ENCODE measurements at regions not wholly inside any gene's neighbourhood (a gene's known extent, or its start where the extent isn't known, plus 50 kb on each side); places are given as distances from the start of the nearest gene placed in this dataset.

DNA sequence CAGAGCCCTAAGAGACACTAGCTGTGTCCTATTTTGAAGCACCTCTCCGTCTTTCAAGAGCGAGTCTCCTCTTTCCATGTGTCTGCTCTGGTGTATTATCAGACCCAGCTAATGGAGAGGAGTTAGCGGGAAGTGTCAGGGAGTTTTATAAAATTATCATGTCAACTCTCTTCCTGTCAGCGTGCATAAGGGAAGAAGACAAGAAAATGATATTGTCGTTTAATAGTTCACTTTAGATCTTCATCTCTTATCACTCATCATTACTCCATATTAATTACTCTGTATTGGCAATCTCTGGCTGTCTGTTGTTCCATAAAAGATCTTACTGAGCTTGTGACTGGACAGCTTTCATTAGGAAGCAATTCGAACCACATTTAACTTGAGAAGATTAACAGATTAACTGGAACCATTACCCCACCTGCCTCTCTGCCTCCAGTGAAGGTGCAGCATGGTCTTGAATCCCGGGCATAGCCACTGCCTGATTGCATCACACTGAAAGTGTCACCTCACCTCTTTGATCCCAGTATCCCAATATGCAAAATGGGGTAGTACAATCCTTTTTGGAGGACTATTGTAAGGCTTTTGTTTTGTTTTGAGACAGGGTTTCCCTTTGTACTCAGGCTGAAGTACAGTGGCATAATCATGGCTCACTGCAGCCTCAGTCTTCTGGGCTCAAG is 121.1 kb downstream of the TMEM114 start:
- Histone ChIP-seq H3K4me3 (ENCODE audit: low read depth, low read length) (no peak overlapping the region), H3K27me3 (replicated peaks) (no peaks in the 10 kb centered on the region), H3K36me3 (replicated peaks) (no peaks in the 10 kb centered on the region), H3K27ac (no peak overlapping the region)
- in situ Hi-C loops (cut with HindIII; ENCODE audit: low pct_ligation_motif_present, low sequenced_read_pairs), result no loop called here
- DNase-seq, result no peak
- TF ChIP-seq, protein P1, sequence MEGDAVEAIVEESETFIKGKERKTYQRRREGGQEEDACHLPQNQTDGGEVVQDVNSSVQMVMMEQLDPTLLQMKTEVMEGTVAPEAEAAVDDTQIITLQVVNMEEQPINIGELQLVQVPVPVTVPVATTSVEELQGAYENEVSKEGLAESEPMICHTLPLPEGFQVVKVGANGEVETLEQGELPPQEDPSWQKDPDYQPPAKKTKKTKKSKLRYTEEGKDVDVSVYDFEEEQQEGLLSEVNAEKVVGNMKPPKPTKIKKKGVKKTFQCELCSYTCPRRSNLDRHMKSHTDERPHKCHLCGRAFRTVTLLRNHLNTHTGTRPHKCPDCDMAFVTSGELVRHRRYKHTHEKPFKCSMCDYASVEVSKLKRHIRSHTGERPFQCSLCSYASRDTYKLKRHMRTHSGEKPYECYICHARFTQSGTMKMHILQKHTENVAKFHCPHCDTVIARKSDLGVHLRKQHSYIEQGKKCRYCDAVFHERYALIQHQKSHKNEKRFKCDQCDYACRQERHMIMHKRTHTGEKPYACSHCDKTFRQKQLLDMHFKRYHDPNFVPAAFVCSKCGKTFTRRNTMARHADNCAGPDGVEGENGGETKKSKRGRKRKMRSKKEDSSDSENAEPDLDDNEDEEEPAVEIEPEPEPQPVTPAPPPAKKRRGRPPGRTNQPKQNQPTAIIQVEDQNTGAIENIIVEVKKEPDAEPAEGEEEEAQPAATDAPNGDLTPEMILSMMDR (IDR thresholded peaks at IDR 0.05; ENCODE audit: low read depth, low read length, missing control alignments), result no peak

DNA sequence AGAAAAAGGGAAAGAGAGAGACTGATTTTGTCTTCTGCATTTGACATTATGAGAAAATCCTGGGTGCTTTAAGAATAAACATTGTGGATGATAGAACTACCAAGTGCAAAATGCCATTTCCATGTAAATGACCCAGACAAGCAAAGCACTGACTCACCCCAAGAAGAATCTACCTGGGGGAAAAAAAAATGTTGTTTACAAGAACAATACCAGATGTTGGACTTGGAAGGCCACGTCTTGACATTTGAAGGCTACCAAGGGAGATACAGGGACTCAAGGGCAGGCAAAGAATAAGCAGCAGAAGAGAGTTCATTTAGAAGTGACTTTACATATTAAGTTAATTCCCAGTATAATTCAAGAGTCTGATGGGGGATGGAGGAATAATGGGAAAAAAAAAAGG is 125.3 kb downstream of the TMEM114 start:
- no peak for DNase-seq
- no peak overlapping the region for H3K4me3 ChIP-seq (ENCODE audit: low read depth, low read length)
- in situ Hi-C loops (cut with HindIII; ENCODE audit: low pct_ligation_motif_present, low sequenced_read_pairs), result no loop called here
- TF ChIP-seq, protein P1 (IDR thresholded peaks at IDR 0.05; ENCODE audit: low read depth, low read length, missing control alignments), result no peak
- H3K27ac ChIP-seq, result no peak overlapping the region
- H3K27me3 ChIP-seq (replicated peaks), result no peaks in the 10 kb centered on the region
- no peaks in the 10 kb centered on the region for H3K36me3 ChIP-seq (replicated peaks)

DNA sequence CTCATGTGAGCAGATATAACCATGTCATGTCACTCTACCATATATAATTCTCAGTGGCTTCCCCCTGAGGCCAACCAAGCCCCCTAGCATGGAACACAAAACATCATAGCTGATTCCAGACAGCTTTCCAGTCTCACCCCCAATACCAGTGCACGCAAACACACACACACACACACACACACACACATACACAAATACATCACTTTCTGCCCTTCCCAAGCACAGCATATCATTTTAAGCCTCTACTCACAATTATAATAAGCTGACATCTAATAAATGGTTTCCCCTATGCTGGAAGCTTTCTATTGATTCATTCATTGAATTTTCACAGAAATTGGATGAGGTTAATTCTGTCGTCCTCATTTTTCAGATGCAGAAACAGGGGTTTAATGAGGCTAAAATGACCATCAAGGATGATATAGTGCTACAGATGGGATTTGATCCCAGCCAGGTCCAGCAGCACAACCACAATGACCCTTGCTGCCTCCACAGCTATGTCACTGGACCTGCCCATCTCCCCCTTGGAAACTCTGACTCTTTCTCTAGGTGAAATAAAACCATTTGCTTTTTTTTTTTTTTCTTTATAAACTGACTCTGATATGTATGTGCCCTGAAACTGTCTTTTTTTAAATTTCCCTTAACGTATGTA is 131.1 kb downstream of the TMEM114 start:
- Histone ChIP-seq H3K27me3 (replicated peaks) (no peaks in the 10 kb centered on the region), H3K27ac (no peak overlapping the region), H3K36me3 (replicated peaks) (no peaks in the 10 kb centered on the region)

DNA sequence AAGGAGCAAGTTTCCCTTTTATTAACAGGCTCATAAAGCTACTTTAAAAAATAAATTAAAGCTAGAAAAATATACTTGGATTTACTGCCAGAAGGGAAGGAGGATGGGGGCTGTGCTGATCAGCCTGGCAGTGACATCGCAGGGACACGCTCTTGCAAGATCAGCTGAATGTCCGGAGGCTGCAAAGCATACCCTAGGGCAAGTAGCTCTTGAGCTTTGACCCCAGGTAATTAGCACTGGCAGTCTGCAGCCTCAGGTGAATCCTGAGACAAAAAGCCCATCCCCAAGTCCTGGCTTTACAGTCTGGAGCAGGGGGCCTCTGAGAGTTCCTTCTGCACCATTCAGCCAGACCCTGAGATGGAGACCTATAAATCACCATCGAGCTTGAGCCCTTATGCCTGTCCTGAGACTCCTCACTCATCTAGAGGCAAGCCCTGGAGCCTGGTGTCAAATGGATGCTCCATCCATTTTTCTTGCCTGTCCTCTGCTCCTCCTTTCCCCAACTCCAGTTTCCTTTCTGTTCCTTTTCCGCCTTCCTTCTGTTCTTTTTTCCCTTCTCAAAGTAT is 131.7 kb downstream of the TMEM114 start:
- DNase-seq, result no peak
- TF ChIP-seq, protein P1 (IDR thresholded peaks at IDR 0.05; ENCODE audit: low read depth, low read length, missing control alignments), result no peak
- in situ Hi-C loops (cut with HindIII; ENCODE audit: low pct_ligation_motif_present, low sequenced_read_pairs), result no loop called here
- Histone ChIP-seq H3K27me3 (replicated peaks) (no peaks in the 10 kb centered on the region), H3K27ac (no peak overlapping the region), H3K4me3 (ENCODE audit: low read depth, low read length) (no peak overlapping the region), H3K36me3 (replicated peaks) (no peaks in the 10 kb centered on the region)

More for the DNA sequence above, 131.1 kb downstream of the TMEM114 start:
- no peak overlapping the region for H3K4me3 ChIP-seq (ENCODE audit: low read depth, low read length)
- DNase-seq, result no peak
- TF ChIP-seq, protein P1 (IDR thresholded peaks at IDR 0.05; ENCODE audit: low read depth, low read length, missing control alignments), result no peak
- in situ Hi-C loops (cut with HindIII; ENCODE audit: low pct_ligation_motif_present, low sequenced_read_pairs), result no loop called here

DNA sequence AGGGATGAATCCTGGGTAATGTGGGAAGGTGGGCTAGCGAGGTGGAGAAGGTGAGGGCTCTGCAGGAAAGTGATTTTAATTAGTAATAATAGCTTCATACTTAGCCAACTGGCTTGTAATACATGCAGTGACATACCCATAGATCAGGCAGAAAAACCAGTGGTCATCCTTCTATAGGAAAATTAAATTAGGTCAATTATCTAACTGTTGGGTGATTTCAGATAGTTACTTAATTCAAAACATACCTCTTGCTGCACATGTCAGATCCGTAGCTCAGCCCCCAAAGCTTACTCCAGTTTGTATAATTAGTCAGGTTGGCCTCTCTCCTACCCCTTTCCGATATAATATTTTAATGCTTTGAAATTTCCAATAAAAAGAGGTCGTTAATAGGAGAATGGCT is 137.0 kb downstream of the TMEM114 start:
- in situ Hi-C loops (cut with HindIII; ENCODE audit: low pct_ligation_motif_present, low sequenced_read_pairs), result no loop called here
- no peak for DNase-seq
- TF ChIP-seq, protein P1 (IDR thresholded peaks at IDR 0.05; ENCODE audit: low read depth, low read length, missing control alignments), result no peak
- no peak overlapping the region for H3K27ac ChIP-seq
- H3K36me3 ChIP-seq (replicated peaks), result no peaks in the 10 kb centered on the region
- H3K27me3 ChIP-seq (replicated peaks), result no peaks in the 10 kb centered on the region
- no peak overlapping the region for H3K4me3 ChIP-seq (ENCODE audit: low read depth, low read length)

All from brain microvascular endothelial cell (primary cell).